ENCODE measurements at regions not wholly inside any gene's neighbourhood (a gene's known extent, or its start where the extent isn't known, plus 50 kb on each side); places are given as distances from the start of the nearest gene placed in this dataset.

DNA sequence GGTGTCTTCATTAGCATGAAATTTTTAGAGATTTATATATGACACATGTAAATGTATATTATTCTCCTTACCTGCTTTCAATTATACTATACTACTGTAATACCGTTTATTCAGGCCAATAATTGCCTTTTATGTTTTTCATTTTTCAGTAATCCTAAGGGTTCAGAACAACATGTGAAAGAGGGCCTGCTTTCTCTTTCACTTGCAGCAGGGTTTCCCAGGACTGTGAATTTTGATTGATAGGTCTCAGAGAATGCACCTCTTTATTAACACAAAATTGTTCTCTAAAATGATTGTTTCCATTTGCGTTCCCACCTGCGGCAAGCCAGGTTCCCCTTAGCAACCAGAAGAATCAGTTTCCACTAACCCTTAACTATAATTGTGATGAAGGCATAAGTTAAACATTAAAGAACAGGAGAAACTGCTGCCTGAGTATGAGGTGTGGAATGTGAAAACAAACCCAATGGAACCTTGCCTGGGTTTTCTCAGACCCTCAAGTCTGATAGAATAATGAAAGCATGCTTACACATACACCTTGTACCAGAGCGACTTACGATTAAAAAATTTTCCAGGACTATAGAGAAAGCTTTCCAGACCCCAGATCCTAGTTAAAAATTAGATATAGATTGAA lies 1591.2 kb upstream of the LRRTM1 start:
- no CpG with 5 or more reads among the region's 5 CpGs for WGBS (ENCODE audit: insufficient coverage, insufficient read length)
- Histone ChIP-seq H3K4me3 (ENCODE audit: low read length) (no peak overlapping the region), H3K9me3 (ENCODE audit: control insufficient read depth, insufficient read depth, low read length) (no peaks in the 10 kb centered on the region), H3K27ac (ENCODE audit: low read length) (no peak overlapping the region), H3K4me1 (ENCODE audit: control insufficient read depth, insufficient read depth, low read length) (no peaks in the 10 kb centered on the region), H3K27me3 (ENCODE audit: control insufficient read depth, insufficient read depth, low read length) (no peaks in the 10 kb centered on the region), H3K36me3 (ENCODE audit: control insufficient read depth, insufficient read depth, low read length) (no peaks in the 10 kb centered on the region)
- no peak for DNase-seq (ENCODE audit: low read depth, low spot score)

DNA sequence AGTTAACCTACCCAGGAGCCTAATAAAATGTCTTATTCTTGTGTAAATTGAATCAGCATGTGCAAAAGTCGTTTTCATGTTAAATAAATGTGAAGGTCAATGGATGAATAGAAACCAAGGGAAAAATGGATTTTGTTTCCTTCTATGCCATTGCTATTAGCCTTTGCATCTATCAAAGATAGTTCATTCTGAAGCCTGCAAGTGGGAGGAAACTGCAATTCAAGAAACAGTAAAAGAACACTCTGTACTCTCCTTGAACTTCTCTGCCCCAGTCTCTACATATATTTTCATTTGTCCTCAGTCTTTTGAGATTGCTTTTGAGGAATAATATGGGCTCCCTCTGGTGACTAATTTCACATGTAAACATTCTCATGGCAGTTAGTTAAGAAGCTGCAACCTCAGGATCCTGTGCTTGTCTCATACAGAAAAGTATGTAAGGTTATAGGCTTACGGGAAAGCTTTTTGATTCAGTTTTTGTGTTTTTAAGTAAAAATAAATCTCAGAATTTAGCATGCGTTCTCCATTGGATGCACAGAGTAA lies 1590.0 kb upstream of the LRRTM1 start:
- Histone ChIP-seq H3K27ac (ENCODE audit: low read length) (no peak overlapping the region), H3K4me1 (ENCODE audit: control insufficient read depth, insufficient read depth, low read length) (no peaks in the 10 kb centered on the region), H3K9me3 (ENCODE audit: control insufficient read depth, insufficient read depth, low read length) (no peaks in the 10 kb centered on the region), H3K36me3 (ENCODE audit: control insufficient read depth, insufficient read depth, low read length) (no peaks in the 10 kb centered on the region), H3K4me3 (ENCODE audit: low read length) (no peak overlapping the region), H3K27me3 (ENCODE audit: control insufficient read depth, insufficient read depth, low read length) (no peaks in the 10 kb centered on the region)
- no CpG with 5 or more reads among the region's 3 CpGs for WGBS (ENCODE audit: insufficient coverage, insufficient read length)
- DNase-seq (ENCODE audit: low read depth, low spot score): no peak

DNA sequence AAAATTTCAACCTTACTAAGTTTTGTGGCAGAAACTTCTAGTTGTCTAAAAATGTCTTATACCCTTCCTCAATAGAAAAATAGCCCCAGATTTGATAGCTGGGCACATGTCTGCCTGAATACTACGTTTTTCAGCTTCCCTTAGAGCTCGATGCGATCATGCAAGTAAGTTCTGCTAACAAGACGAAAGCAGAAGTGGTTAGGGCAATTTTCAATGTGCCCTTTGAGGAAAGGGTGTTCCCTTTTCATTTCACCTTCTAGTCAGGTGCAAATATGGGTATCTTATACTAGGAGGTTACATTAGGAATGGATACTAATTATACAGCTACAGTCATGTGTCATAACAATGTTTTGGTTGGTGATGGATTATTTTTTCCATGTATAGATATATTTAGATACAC lies 1572.1 kb upstream of the LRRTM1 start:
- no CpG with 5 or more reads among the region's 4 CpGs for WGBS (ENCODE audit: insufficient coverage, insufficient read length)
- DNase-seq (ENCODE audit: low read depth, low spot score): no peak
- no peak overlapping the region for H3K4me3 ChIP-seq (ENCODE audit: low read length)

DNA sequence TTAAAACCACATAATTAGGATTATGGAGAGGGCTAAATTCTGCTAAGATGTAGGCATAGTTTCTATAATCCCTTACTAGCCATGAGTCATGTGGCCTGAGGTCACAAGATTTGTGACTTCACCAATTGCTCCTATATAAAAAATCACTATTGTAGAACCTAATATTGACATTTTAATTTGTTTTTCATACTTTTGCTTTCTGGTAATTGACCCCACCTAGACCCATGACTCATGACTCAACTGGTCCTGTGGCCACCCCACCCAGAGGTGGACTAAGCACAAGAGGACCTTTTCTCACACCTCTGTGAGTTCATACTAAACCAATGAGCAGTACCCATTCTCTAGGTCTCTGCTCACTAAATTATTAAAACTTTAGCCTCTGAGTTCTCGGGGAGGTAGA lies 1567.5 kb upstream of the LRRTM1 start:
- DNase-seq (ENCODE audit: low read depth, low spot score): no peak
- no CpG with 5 or more reads among the region's 1 CpG for WGBS (ENCODE audit: insufficient coverage, insufficient read length)
- Histone ChIP-seq H3K27me3 (ENCODE audit: control insufficient read depth, insufficient read depth, low read length) (no peaks in the 10 kb centered on the region), H3K27ac (ENCODE audit: low read length) (no peak overlapping the region), H3K9me3 (ENCODE audit: control insufficient read depth, insufficient read depth, low read length) (no peaks in the 10 kb centered on the region), H3K4me3 (ENCODE audit: low read length) (no peak overlapping the region), H3K36me3 (ENCODE audit: control insufficient read depth, insufficient read depth, low read length) (no peaks in the 10 kb centered on the region), H3K4me1 (ENCODE audit: control insufficient read depth, insufficient read depth, low read length) (no peaks in the 10 kb centered on the region)

More for the DNA sequence above, 1572.1 kb upstream of the LRRTM1 start:
- Histone ChIP-seq H3K9me3 (ENCODE audit: control insufficient read depth, insufficient read depth, low read length) (no peaks in the 10 kb centered on the region), H3K36me3 (ENCODE audit: control insufficient read depth, insufficient read depth, low read length) (no peaks in the 10 kb centered on the region), H3K27ac (ENCODE audit: low read length) (no peak overlapping the region), H3K4me1 (ENCODE audit: control insufficient read depth, insufficient read depth, low read length) (no peaks in the 10 kb centered on the region), H3K27me3 (ENCODE audit: control insufficient read depth, insufficient read depth, low read length) (no peaks in the 10 kb centered on the region)

DNA sequence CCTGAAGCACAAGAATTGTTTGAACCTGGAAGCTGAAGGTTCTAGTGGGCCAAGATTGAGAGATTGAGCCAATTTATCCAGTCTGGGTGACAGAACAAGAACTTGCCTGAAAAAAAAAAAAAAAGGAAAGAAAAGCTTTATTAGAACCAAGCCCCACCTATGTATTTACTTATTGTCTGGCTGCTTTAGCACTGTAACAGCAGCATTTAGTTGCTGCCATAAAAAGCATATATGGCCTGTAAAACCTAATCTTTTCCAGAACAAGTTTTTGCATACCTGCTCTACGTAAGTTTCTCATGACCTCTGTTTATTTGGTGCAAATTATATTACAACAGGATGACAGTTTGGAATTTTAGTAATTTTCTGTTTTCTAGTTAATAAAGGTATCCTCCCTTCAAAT lies 1565.6 kb upstream of the LRRTM1 start:
- no peaks in the 10 kb centered on the region for H3K4me1 ChIP-seq (ENCODE audit: control insufficient read depth, insufficient read depth, low read length)
- DNase-seq (ENCODE audit: low read depth, low spot score): no peak
- no peaks in the 10 kb centered on the region for H3K9me3 ChIP-seq (ENCODE audit: control insufficient read depth, insufficient read depth, low read length)
- H3K4me3 ChIP-seq (ENCODE audit: low read length): no peak overlapping the region
- no peaks in the 10 kb centered on the region for H3K36me3 ChIP-seq (ENCODE audit: control insufficient read depth, insufficient read depth, low read length)
- no CpG with 5 or more reads among the region's 1 CpG for WGBS (ENCODE audit: insufficient coverage, insufficient read length)
- H3K27me3 ChIP-seq (ENCODE audit: control insufficient read depth, insufficient read depth, low read length): no peaks in the 10 kb centered on the region
- H3K27ac ChIP-seq (ENCODE audit: low read length): no peak overlapping the region

DNA sequence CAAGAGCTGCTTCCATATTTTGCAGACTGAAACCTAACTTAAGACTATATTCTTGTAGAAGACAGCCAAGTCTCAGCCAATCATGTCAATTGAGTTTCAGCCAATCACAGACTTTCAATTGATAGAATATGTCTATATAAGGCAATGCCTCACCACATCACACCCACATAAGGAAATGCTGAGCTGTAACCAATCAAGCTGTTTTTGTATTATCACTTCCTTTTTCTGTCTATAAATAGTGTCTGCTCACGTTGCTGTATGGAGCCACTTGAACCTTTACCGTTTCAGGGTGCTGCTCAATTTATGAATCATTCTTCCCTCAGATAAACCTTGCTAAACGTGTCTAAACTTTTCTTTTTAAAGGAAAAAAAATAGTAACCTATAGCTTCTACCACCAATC lies 1554.4 kb upstream of the LRRTM1 start:
- no peak overlapping the region for H3K27ac ChIP-seq (ENCODE audit: low read length)
- DNase-seq (ENCODE audit: low read depth, low spot score): no peak
- no peaks in the 10 kb centered on the region for H3K36me3 ChIP-seq (ENCODE audit: control insufficient read depth, insufficient read depth, low read length)
- H3K4me1 ChIP-seq (ENCODE audit: control insufficient read depth, insufficient read depth, low read length): no peaks in the 10 kb centered on the region
- no peaks in the 10 kb centered on the region for H3K27me3 ChIP-seq (ENCODE audit: control insufficient read depth, insufficient read depth, low read length)
- H3K4me3 ChIP-seq (ENCODE audit: low read length): no peak overlapping the region
- no peaks in the 10 kb centered on the region for H3K9me3 ChIP-seq (ENCODE audit: control insufficient read depth, insufficient read depth, low read length)
- no CpG with 5 or more reads among the region's 3 CpGs for WGBS (ENCODE audit: insufficient coverage, insufficient read length)

DNA sequence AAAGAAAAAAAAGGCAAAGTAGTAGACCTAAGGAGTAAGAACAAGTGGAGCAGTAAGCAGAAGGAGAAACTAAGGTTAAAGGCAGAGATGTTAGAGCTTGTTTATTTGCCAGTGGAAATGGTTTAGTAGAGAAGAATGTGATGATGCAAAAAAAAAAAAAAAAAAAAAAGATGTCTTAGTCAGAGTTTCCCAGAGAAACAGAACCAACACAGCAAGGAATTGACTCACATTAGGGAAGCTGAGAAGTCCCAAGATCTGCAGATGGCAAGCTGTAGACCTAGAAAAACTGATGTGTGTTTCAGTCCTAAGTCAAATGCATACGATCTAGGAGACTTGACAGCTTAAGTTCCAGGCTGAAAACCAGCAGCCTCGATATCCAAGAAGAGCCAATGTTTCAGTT lies 1548.8 kb upstream of the LRRTM1 start:
- no peak overlapping the region for H3K27ac ChIP-seq (ENCODE audit: low read length)
- no peaks in the 10 kb centered on the region for H3K36me3 ChIP-seq (ENCODE audit: control insufficient read depth, insufficient read depth, low read length)
- no peak overlapping the region for H3K4me3 ChIP-seq (ENCODE audit: low read length)
- H3K4me1 ChIP-seq (ENCODE audit: control insufficient read depth, insufficient read depth, low read length): no peaks in the 10 kb centered on the region
- no peaks in the 10 kb centered on the region for H3K27me3 ChIP-seq (ENCODE audit: control insufficient read depth, insufficient read depth, low read length)
- H3K9me3 ChIP-seq (ENCODE audit: control insufficient read depth, insufficient read depth, low read length): no peaks in the 10 kb centered on the region
- no CpG with 5 or more reads among the region's 2 CpGs for WGBS (ENCODE audit: insufficient coverage, insufficient read length)
- DNase-seq (ENCODE audit: low read depth, low spot score): no peak

DNA sequence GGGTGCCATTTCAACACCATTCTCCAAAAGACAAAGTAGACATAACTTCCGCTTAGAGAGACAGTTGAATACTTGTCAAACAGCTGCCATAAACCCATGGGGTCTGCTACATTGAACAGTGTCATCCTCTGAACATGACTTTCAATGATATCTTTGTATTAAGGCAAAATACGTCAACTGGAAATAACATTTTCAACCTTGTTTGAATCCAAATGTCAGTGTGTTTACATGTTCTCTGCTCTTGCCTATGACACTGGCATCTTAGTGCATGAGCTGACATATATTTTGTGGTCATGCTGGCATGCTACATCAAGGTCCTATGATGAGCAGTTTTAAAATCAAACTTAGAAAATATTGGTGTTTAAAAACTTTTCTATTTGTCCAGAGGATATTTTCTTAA lies 1548.1 kb upstream of the LRRTM1 start:
- H3K4me3 ChIP-seq (ENCODE audit: low read length): no peak overlapping the region
- no CpG with 5 or more reads among the region's 2 CpGs for WGBS (ENCODE audit: insufficient coverage, insufficient read length)
- no peaks in the 10 kb centered on the region for H3K9me3 ChIP-seq (ENCODE audit: control insufficient read depth, insufficient read depth, low read length)
- no peaks in the 10 kb centered on the region for H3K36me3 ChIP-seq (ENCODE audit: control insufficient read depth, insufficient read depth, low read length)
- H3K27me3 ChIP-seq (ENCODE audit: control insufficient read depth, insufficient read depth, low read length): no peaks in the 10 kb centered on the region
- H3K27ac ChIP-seq (ENCODE audit: low read length): no peak overlapping the region
- no peak for DNase-seq (ENCODE audit: low read depth, low spot score)
- no peaks in the 10 kb centered on the region for H3K4me1 ChIP-seq (ENCODE audit: control insufficient read depth, insufficient read depth, low read length)

DNA sequence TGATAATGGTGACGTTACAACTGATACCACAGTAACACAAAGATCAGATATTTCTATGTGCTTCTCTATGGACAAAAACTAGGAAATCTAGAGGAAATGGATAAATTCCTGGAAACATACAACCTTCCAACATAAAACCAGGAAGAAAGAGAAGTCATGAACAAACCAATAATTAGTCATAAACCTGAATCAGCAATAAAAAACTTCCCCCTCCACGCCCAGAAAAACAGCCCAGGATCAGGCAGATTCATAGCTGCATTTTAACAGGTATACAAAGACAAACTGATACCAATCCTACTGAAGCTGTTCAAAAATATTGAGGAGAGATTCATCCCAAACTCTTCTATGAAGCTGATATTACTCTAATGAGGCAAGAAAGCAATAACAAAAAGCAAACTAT lies 1535.2 kb upstream of the LRRTM1 start:
- no peaks in the 10 kb centered on the region for H3K36me3 ChIP-seq (ENCODE audit: control insufficient read depth, insufficient read depth, low read length)
- no peaks in the 10 kb centered on the region for H3K9me3 ChIP-seq (ENCODE audit: control insufficient read depth, insufficient read depth, low read length)
- no peak overlapping the region for H3K27ac ChIP-seq (ENCODE audit: low read length)
- no peak for DNase-seq (ENCODE audit: low read depth, low spot score)
- WGBS (ENCODE audit: insufficient coverage, insufficient read length): no CpG with 5 or more reads among the region's 2 CpGs
- H3K4me1 ChIP-seq (ENCODE audit: control insufficient read depth, insufficient read depth, low read length): no peaks in the 10 kb centered on the region
- H3K27me3 ChIP-seq (ENCODE audit: control insufficient read depth, insufficient read depth, low read length): no peaks in the 10 kb centered on the region
- H3K4me3 ChIP-seq (ENCODE audit: low read length): no peak overlapping the region

DNA sequence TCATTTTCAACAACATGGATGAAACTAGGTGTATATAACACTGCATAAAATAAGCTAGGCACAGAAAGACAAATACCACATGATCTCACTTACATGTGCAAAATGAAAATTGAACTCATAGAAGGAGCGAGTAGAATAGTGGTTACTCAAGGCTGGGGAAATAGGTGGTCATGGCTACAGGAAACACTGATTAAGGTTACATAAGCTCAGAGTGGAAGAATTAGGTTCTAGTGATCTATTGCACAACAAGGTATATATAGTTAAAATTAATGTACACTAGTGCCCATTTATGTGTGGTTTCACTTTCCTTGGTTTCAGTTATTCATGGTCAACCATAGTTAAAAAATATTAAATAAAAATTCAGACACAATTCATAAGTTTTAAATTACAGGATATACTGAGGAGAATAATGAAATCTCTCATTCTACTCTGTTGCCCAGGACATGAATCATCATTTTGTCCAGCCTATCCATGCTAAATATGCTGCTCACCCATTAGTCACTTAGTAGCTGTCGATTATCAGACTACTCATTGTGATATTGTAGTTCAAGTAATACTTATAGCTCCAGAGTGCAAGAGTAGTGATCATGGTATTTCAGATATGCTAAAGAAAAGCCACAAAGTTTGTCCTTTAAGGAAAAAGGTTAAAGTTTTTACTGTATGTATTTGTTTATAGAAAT lies 1530.9 kb upstream of the LRRTM1 start:
- WGBS (ENCODE audit: insufficient coverage, insufficient read length): no CpG with 5 or more reads among the region's 2 CpGs
- no peak for DNase-seq (ENCODE audit: low read depth, low spot score)

DNA sequence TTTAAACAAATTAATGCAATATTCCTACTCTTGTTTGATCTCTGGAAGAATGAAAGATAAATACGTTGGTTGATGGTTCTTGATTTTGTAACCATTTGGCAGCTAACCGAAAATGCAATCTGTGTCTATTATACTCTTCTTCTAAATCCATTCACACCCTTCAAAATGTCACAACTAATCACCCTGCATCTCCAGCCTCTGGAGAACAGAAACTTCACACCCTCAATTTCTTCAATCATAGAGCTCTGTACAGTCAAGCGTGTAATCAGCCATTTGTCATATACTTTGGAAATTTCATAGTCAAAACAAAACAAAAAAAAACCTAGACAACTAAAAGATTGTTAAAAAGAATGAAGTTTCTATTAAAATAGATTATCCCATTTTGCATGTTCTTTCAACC lies 1482.3 kb upstream of the LRRTM1 start:
- DNase-seq (ENCODE audit: low read depth, low spot score): no peak
- H3K27me3 ChIP-seq (ENCODE audit: control insufficient read depth, insufficient read depth, low read length): no peaks in the 10 kb centered on the region
- no peaks in the 10 kb centered on the region for H3K36me3 ChIP-seq (ENCODE audit: control insufficient read depth, insufficient read depth, low read length)
- WGBS (ENCODE audit: insufficient coverage, insufficient read length): no CpG with 5 or more reads among the region's 3 CpGs
- no peak overlapping the region for H3K27ac ChIP-seq (ENCODE audit: low read length)
- no peak overlapping the region for H3K4me3 ChIP-seq (ENCODE audit: low read length)
- no peaks in the 10 kb centered on the region for H3K9me3 ChIP-seq (ENCODE audit: control insufficient read depth, insufficient read depth, low read length)
- H3K4me1 ChIP-seq (ENCODE audit: control insufficient read depth, insufficient read depth, low read length): no peaks in the 10 kb centered on the region

More for the DNA sequence above, 1530.9 kb upstream of the LRRTM1 start:
- no peaks in the 10 kb centered on the region for H3K36me3 ChIP-seq (ENCODE audit: control insufficient read depth, insufficient read depth, low read length)
- no peak overlapping the region for H3K4me3 ChIP-seq (ENCODE audit: low read length)
- H3K27ac ChIP-seq (ENCODE audit: low read length): no peak overlapping the region
- no peaks in the 10 kb centered on the region for H3K9me3 ChIP-seq (ENCODE audit: control insufficient read depth, insufficient read depth, low read length)
- no peaks in the 10 kb centered on the region for H3K27me3 ChIP-seq (ENCODE audit: control insufficient read depth, insufficient read depth, low read length)
- no peaks in the 10 kb centered on the region for H3K4me1 ChIP-seq (ENCODE audit: control insufficient read depth, insufficient read depth, low read length)

Measured in iPS DF 6.9 (cell line).